GM18867 (cell line): ENCODE measurements at regions not wholly inside any gene's neighbourhood (a gene's known extent, or its start where the extent isn't known, plus 50 kb on each side); places are given as distances from the start of the nearest gene placed in this dataset.

Experiments used
- ATAC-seq: cut with Tn5 transposase; IDR thresholded peaks from one replicate; pipeline ENCODE4 v1.9.1; 2021; ENCODE audit warnings: mild to moderate bottlenecking, moderate library complexity; ENCODE audit not compliant: unreplicated experiment

DNA sequence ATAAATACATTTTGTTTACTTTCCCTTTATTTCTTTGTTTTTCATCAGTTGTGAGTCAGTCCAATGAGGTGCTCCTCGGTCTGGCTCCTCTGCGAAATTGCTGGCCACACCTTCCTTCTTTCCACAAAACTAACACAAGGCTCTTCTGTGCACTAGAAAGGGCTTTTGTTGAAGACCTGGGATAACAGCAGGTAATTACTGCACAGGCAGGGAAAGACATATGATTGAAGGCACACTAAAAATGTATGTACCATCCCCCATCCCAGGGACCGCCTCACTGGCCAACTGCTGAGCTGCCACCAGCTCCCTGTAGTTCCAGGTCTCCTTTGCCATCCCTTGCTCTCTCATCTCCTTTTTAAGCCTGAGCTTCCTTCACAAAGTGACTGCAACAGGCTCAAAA, 180.5 kb downstream of the EFNB2 start:
- ATAC-seq, result no peak

- no peak for ATAC-seq
Observed at GRCh38 chr13:106352850-106353249, 182.6 kb downstream of the EFNB2 start.

DNA sequence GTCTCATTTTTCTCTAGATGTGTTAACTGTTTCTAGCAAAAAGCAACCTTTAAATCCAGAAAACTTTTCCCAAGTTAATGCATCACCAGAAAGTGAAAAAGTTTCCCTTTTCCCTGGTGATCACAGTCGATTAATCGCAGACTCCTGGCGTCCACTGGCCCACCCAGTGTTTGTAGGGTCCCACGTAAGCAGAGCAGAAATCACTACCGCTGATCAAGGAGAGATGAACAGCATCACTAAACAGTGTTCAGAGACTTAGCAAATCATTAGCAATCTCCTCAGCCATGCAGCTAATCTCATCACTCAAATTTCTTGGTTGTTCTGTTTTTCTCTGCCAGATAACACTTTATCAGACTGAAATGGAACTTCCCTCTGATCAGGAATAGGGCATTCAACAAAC, 184.2 kb downstream of the EFNB2 start:
- ATAC-seq, result no peak

- no peak for ATAC-seq
Observed at GRCh38 chr13:106350208-106350607, 185.3 kb downstream of the EFNB2 start.

GRCh38 chr13:106349080-106349931, 186.2 kb downstream of the EFNB2 start:
- ATAC-seq, result no peak

- no peak for ATAC-seq
Observed at GRCh38 chr13:106348075-106348840, 187.2 kb downstream of the EFNB2 start.

- ATAC-seq, result no peak
Observed at GRCh38 chr13:106344342-106344741, 191.1 kb downstream of the EFNB2 start.

- no peak for ATAC-seq
Observed at GRCh38 chr13:106343836-106344235, 191.6 kb downstream of the EFNB2 start.

DNA sequence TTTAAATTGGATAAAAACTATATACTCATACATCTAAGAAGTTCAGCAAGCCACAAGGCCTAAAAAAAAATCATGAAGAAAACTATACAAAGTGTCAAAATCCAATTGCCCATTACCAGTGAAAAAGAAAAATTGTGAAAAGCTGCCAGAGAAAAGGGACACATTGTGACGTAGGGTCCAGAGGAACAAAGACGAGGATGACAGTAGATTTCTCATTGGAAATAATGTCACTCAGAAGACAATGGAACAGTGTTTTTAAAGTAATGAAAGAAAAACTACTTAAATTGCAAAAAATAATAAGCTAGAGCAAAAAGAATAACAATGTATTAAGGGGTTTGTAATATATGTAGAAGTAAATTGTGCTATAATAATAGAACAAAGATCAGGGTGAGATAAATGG, 195.2 kb downstream of the EFNB2 start:
- no peak for ATAC-seq

DNA sequence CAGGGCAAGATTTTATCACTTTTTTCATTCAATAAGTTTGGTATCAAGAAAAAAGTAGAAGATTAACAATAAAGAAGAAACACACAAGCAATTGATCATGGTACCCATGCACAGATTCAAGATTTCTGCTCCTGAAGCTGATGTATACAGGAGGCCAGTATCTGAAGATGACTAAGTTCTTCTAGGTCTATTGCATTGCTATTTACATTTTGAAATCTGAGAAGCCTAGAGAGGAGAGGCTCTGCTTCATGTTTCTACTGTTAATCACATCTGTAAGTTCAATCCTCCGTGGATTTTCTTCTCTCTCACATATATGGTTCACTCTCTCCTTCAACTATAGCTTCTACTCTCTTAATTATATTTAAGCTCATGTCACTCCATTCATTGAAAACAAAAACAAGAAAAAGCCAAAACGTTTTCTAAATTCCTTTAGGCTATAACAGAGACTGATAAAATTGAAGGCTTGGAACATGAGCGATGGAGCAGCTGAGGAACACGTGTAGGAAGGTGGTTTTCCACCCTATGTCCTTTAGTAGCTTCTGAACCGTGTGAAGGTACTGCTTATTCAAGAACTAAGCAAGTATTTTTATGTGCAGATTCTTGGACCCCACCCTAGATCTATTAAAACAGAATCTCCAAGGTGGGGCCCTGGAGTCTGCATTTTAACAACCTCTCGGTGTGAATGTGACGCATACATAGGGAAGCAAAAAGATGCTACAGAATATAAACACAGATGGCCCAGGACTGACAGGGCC, 198.2 kb downstream of the EFNB2 start:
- ATAC-seq, result no peak

- no peak for ATAC-seq
Observed at GRCh38 chr13:106336668-106337067, 198.8 kb downstream of the EFNB2 start.

GRCh38 chr13:106332621-106333020, 202.8 kb downstream of the EFNB2 start:
- ATAC-seq, result no peak

DNA sequence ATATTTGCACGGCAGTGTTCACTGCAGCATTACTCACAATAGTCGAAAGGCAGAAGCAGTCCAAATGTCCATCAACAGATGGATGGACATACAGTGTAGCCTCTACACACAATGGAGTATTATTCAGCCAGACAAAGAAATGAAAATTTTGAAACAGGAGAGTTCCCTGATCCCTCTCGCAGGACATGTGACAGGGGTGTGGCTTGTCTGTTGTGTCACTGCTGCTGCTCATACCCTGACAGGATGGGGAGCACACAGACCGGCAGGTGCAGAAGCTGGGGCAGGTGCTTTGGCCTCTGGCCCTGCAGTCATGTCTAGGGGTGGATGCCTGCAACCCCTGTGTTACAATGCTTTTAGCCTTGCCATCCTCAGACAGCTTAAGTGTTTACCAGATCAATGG, 204.3 kb downstream of the EFNB2 start:
- ATAC-seq, result no peak

DNA sequence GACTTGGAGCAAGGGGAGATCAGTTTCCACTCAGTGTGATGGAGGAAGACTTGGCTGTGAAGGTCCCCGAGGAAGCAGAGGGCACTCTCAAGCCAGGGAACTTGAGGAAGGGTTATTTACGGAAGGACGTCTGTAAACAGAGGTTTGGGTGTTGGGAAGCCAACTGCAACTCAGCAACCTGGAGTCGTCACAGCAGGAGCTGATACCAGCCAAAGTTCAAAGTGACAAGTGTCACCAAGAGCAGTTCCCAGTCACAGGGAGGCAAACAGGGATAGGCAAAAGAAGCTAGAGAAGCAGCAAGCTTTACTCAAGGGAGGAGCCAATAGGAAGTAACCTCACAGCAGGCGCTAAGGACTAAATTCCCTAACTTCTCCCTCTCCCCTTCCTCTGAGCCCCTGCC, 205.5 kb downstream of the EFNB2 start:
- no peak for ATAC-seq

GRCh38 chr13:106326751-106327150, 208.7 kb downstream of the EFNB2 start:
- ATAC-seq, result no peak

- no peak for ATAC-seq
Observed at GRCh38 chr13:106324444-106324843, 211.0 kb downstream of the EFNB2 start.

DNA sequence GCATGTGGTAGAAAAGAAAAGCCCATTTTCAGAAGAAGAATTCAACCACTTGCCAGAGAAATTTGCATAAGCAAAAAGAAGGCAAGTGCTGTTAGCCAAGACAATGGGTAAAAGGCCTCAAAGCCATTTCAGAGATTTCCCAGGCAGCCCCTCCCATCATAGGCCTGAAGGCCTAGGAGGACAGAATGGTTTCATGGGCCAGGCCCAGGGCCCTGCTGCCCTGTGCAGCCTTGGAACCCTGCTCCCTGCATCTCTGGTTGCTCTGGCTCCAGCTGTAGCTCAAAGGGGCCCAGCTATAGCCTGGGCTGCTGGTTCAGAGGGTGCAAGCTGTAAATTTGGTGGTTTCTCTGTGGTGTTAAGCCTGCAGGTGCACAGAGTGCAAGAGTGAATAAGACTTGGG, 212.8 kb downstream of the EFNB2 start:
- ATAC-seq, result no peak

GRCh38 chr13:106318941-106319411, 216.5 kb downstream of the EFNB2 start:
- no peak for ATAC-seq

GRCh38 chr13:106314417-106314816, 221.0 kb downstream of the EFNB2 start:
- ATAC-seq, result no peak

- ATAC-seq, result no peak
Observed at GRCh38 chr13:106311004-106311403, 224.5 kb downstream of the EFNB2 start.

GRCh38 chr13:106310291-106310865, 225.1 kb downstream of the EFNB2 start:
- no peak for ATAC-seq
